Activated CD4-positive, alpha-beta memory T cell treated with anti-CD3 and anti-CD28 coated beads for 36 hours (primary cell): ENCODE measurements at regions not wholly inside any gene's neighbourhood (a gene's known extent, or its start where the extent isn't known, plus 50 kb on each side); places are given as distances from the start of the nearest gene placed in this dataset.
"Not testable (repeated sequence)": the region's sequence is repeated elsewhere in the genome, so short reads cannot be mapped to it uniquely, and the experiment has no call there.

Source experiments
- CTCF ChIA-PET: fragments of 350-600 bp; sonication (Branson Sonifier 250); formaldehyde crosslinking; loops from one replicate; lab custom pipeline; 2021; ENCODE audit warnings: antibody characterized with exemption, inconsistent platforms; lab: Charles Lee
- POLR2A ChIA-PET: fragments of 350-600 bp; sonication (Branson Sonifier 250); formaldehyde crosslinking; loops from one replicate; lab custom pipeline; 2021; ENCODE audit warnings: antibody characterized with exemption; lab: Charles Lee
- DNase-seq: peaks from one replicate; pipeline ENCODE4 v3.0.0-alpha.2; 2020
- H3K27ac Mint-ChIP-seq: one replicate; pipeline ENCODE4 v1.8.0; 2021; ENCODE audit warnings: mixed read lengths
- H3K27me3 Mint-ChIP-seq: one replicate; pipeline ENCODE4 v1.8.0; 2021; ENCODE audit warnings: mixed read lengths
- H3K36me3 Mint-ChIP-seq: one replicate; pipeline ENCODE4 v1.8.0; 2021; ENCODE audit warnings: mixed read lengths
- H3K4me1 Mint-ChIP-seq: one replicate; pipeline ENCODE4 v1.8.0; 2021; ENCODE audit warnings: low read depth, mixed read lengths
- H3K4me3 Mint-ChIP-seq: one replicate; pipeline ENCODE4 v1.8.0; 2021; ENCODE audit warnings: mild to moderate bottlenecking, mixed read lengths
- H3K9me3 Mint-ChIP-seq: one replicate; pipeline ENCODE4 v1.8.0; 2021; ENCODE audit warnings: mixed read lengths
- intact Hi-C: fragments of 100-400 bp; cut with micrococcal nuclease; formaldehyde crosslinking; loops from one replicate; pipeline ENCODE4 v1.15.1; 2023

DNA sequence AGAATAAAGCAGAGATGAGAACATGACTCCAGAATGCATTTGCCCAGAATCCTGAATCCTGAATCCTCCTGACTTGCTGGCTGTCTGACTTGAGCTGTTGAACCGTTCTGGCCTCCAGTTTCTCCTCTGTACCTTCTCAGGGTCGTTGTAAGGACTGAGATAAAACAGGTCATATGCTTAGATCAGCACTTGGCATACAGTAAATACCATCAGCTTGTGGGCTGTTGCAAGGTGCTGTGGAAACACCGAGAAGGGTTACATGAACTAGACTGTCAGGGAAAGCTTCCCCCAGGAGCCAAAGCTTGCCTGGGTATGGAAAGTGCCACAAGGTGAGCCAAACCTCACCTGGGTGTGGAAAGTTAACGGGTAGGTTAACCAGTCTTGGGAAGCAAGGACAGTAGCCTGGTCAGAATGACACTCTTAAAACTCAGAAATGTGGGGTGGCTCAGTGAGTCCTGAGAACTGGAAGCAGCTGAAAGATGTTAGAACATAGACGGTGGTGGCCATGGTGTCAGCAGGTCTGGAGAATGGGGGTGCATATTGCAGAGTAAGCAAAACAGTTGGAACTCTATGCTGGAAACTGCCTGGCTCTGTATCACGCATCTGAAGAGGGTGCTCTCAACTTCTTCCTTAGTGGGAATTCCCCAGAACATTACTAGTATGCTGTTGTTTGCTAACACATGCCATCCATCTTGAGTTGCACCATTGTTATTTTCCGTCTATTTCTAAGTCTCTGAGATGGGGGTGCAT lies 105.3 kb upstream of the DYRK2 start:
- POLR2A ChIA-PET: no interaction called here
- peaks cover 30% of the 10 kb centered on the region for H3K4me1 Mint-ChIP-seq
- CTCF ChIA-PET: no interaction called here
- intact Hi-C loops: no loop called here
- H3K4me3 Mint-ChIP-seq: no peak overlapping the region
- H3K9me3 Mint-ChIP-seq: no peaks in the 10 kb centered on the region
- no peaks in the 10 kb centered on the region for H3K27me3 Mint-ChIP-seq
- H3K27ac Mint-ChIP-seq: no peak overlapping the region
- H3K36me3 Mint-ChIP-seq: no peaks in the 10 kb centered on the region
- DNase-seq: no peak

DNA sequence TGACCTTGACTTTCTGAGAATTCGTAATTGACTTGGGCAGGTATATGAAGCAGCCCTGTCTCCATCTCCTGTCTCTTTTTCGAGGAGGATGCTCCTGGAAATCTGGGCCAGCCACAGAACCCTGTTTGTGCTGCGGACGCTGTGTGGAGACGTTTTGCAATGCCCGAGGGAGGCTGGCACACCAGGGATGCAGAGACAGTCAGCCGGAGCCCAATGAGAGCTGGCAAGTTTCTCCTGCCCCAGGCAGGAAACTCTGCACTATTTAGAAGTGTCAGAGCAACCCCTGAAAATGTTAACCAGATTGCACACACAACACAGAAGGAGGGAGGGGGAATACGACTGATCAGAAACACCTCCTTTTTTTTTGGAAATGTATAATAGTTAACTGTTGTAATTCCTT lies 103.2 kb upstream of the DYRK2 start:
- H3K4me1 Mint-ChIP-seq: peaks cover 30% of the 10 kb centered on the region
- no peak overlapping the region for H3K4me3 Mint-ChIP-seq
- no peak for DNase-seq
- POLR2A ChIA-PET: no interaction called here
- H3K27me3 Mint-ChIP-seq: no peaks in the 10 kb centered on the region
- H3K9me3 Mint-ChIP-seq: no peaks in the 10 kb centered on the region
- no peaks in the 10 kb centered on the region for H3K36me3 Mint-ChIP-seq
- H3K27ac Mint-ChIP-seq: no peak overlapping the region
- intact Hi-C loops: no loop called here
- CTCF ChIA-PET: no interaction called here

DNA sequence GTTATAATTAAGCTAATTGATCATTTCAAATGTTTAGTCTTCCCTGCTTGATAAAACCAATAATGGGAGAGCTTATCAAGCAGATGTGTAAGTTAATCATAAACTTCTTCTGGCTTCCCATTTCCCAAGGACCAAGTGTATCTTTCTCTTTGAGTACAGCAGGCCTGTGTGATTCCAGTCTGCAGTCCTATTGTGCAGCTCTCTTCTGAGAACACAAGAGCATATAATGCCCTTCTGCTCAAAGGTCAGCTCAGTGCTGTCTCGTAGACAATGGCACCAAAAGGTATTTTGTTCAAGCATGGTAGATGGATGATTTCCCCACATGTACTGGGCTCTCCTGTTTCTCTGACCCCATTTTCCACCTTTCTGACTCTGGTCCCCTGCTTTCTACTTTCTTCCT lies 101.8 kb upstream of the DYRK2 start:
- peaks cover 4% of the 10 kb centered on the region for H3K36me3 Mint-ChIP-seq
- intact Hi-C loops: no loop called here
- H3K27ac Mint-ChIP-seq: no peak overlapping the region
- DNase-seq: no peak
- no peak overlapping the region for H3K4me3 Mint-ChIP-seq
- peaks cover 20% of the 10 kb centered on the region for H3K4me1 Mint-ChIP-seq
- CTCF ChIA-PET: no interaction called here
- H3K9me3 Mint-ChIP-seq: peaks cover 9% of the 10 kb centered on the region
- POLR2A ChIA-PET: no interaction called here
- no peaks in the 10 kb centered on the region for H3K27me3 Mint-ChIP-seq

DNA sequence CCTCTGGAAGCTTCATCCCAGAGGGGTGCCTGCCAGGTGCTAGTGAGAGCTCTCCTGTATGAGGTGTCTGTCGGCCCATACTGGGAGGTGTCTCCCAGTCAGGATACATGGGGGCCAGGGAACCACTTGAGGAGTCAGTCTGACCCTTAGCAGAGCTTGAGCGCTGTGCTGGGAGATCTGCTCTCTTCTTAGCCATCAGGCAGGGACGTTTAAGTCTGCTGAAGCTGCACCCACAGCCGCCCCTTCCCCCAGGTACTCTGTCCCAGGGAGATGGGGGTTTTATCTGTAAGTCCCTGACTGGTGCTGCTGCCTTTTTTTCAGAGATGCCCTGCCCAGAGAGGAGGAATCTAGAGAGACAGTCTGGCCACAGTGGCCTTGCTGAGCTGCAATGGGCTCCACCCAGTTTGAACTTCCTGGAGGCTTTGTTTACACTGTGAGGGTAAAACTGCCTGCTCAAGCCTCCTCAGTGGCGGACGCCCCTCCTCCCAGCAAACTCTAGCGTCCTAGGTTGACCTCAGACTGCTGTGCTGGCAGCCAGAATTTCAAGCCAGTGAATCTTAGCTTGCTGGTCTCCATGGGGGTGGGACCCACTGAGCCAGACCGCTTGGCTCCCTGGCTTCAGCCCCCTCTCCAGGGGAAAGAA lies 93.3 kb upstream of the DYRK2 start:
- H3K4me3 Mint-ChIP-seq, H3K36me3 Mint-ChIP-seq, H3K27me3 Mint-ChIP-seq, CTCF ChIA-PET, intact Hi-C loops, H3K27ac Mint-ChIP-seq: not testable (repeated sequence)
- Mint-ChIP-seq H3K9me3 (peaks cover 13% of the 10 kb centered on the region), H3K4me1 (peaks cover 14% of the 10 kb centered on the region)
- DNase-seq: peak; percentile 39
- POLR2A ChIA-PET: interaction anchor here (0.7 kb wide), 1 partner anchor 17 kb away, joined by 4 read pairs; no protein-coding TSS in a partner anchor

DNA sequence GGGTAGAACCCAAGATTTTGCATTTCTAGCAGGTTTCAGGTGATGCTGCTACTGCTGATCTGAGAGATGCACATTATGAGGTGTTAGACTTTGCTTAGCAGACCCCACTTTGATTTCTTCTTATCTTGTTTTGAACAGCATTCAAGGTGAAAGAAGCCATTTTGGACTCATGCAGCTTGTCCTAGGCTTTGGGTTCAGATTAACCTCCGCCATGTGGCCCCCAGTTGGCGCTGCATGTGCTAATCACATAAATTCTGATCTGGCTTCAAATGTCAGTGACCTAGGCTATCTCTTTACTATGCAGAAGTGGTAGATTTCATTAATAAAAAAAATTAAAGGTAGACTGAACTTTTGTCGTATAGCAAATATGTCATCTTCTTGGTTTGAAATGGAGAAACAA lies 89.8 kb upstream of the DYRK2 start:
- CTCF ChIA-PET: no interaction called here
- Mint-ChIP-seq H3K27me3 (no peaks in the 10 kb centered on the region), H3K4me3 (no peak overlapping the region), H3K9me3 (peaks cover 4% of the 10 kb centered on the region), H3K4me1 (peaks cover 14% of the 10 kb centered on the region), H3K27ac (no peak overlapping the region), H3K36me3 (peaks cover 1% of the 10 kb centered on the region)
- DNase-seq: no peak
- POLR2A ChIA-PET: no interaction called here
- intact Hi-C loops: no loop called here

DNA sequence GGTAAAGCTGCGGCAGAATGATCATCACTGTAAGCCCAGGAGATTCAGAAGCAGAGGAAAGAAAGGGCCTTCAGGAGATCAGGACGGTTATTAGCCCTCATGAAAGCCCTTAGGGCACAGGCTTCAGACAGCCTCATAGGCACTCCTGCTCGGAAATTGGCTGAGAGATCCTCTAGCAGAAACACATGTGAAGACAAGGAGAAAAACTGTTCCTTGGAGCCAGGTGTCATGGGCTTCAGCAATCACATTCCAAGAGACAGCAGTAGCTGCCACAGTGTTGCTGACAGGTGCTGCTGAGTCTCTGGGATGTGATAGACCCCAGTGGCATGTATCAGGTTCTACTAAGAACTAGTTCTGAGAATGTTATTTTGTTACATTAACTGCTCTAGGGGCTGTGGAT lies 88.8 kb upstream of the DYRK2 start:
- Mint-ChIP-seq H3K4me3 (no peak overlapping the region), H3K4me1 (peaks cover 13% of the 10 kb centered on the region), H3K27me3 (no peaks in the 10 kb centered on the region), H3K27ac (no peak overlapping the region), H3K9me3 (peaks cover 4% of the 10 kb centered on the region), H3K36me3 (peaks cover under 1% of the 10 kb centered on the region)
- CTCF ChIA-PET: no interaction called here
- DNase-seq: no peak
- POLR2A ChIA-PET: no interaction called here
- intact Hi-C loops: no loop called here

DNA sequence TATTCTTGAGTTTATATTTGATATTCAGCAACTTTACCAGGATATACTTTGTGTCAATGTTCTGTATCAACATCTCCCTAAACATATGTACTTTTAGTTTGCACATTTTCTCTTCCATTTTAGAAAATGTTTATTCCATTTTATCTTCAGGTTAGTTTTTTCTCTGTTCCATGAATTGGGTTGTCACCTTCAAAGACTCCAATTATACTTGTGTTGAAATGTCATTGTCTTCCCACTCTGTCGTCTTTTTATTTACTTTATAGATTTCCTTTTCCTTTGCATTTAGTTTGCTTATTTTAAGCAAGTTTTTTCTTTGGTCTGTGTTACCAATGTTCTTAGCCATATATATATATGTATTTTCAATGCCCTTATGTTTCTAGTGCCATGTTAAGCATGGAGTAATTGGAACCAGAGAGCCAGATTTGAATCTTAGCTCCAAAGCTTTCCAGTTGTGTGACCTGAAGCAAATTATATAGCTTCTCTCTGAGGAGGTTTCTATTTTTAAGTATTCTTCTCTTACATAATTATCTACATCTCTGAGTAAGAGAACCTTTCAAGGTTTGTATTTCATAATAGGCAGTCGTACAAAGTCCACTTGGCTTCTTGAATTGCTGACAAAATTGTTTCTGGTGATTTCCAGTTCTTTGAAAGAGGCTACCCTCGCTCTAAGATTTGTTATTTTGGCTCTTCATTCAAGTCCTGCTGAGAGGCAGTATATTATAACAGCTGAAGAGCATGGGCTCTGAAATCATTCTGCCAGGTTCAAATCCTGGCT lies 85.8 kb upstream of the DYRK2 start:
- Mint-ChIP-seq H3K4me3 (no peak overlapping the region), H3K36me3 (no peaks in the 10 kb centered on the region), H3K4me1 (no peaks in the 10 kb centered on the region), H3K27me3 (no peaks in the 10 kb centered on the region), H3K9me3 (peaks cover 10% of the 10 kb centered on the region), H3K27ac (no peak overlapping the region)
- intact Hi-C loops: no loop called here
- ChIA-PET POLR2A (no interaction called here), CTCF (no interaction called here)
- DNase-seq: no peak

DNA sequence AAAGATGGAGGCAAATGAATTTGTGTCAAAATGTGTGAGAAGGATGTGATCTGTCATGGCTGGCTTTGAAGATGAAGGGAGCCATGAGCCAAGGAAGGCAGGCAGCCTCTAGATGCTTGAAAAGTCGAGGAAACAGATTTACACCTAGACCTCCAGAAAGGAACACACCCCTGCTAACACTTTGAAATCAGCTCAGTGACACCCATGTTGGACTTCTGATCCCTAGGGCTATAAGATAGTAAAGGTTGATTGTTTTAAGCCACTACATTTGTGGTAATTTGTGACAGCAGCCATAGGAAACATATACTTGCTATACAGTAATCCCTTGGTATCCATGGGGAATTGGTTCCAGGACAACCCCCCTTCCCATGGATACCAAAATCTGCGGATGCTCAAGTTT lies 80.5 kb upstream of the DYRK2 start:
- Mint-ChIP-seq H3K4me1 (peaks cover 3% of the 10 kb centered on the region), H3K27ac (no peak overlapping the region), H3K9me3 (peaks cover 6% of the 10 kb centered on the region), H3K4me3 (no peak overlapping the region), H3K27me3 (no peaks in the 10 kb centered on the region), H3K36me3 (no peaks in the 10 kb centered on the region)
- ChIA-PET CTCF (no interaction called here), POLR2A (no interaction called here)
- DNase-seq: no peak
- intact Hi-C loops: no loop called here

DNA sequence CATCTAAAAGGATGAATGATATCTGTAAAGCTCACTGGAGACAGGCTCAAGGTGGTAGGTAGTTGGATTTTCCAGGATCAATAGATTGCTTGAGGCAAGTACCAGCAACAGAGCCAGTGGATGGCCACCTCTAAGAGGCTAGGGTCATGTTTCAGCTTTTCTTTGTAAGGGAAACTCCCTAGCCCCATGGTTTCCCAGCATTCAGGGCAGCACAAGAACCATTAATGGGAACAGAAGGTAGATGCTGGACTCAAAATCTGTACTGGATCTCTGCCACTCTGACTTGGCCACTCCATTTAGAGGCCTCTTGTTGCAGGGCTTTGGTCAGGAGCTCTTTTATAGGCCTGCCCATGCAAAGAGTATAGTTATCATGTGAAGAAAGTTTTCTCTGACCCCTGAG lies 76.1 kb upstream of the DYRK2 start:
- Mint-ChIP-seq H3K27ac (no peak overlapping the region), H3K27me3 (no peaks in the 10 kb centered on the region), H3K9me3 (no peaks in the 10 kb centered on the region), H3K4me3 (no peak overlapping the region), H3K36me3 (no peaks in the 10 kb centered on the region), H3K4me1 (peaks cover 4% of the 10 kb centered on the region)
- intact Hi-C loops: no loop called here
- CTCF ChIA-PET: no interaction called here
- POLR2A ChIA-PET: interaction anchor here (0.6 kb wide), 1 partner anchor 17 kb away, joined by 4 read pairs; no protein-coding TSS in a partner anchor
- DNase-seq: no peak

DNA sequence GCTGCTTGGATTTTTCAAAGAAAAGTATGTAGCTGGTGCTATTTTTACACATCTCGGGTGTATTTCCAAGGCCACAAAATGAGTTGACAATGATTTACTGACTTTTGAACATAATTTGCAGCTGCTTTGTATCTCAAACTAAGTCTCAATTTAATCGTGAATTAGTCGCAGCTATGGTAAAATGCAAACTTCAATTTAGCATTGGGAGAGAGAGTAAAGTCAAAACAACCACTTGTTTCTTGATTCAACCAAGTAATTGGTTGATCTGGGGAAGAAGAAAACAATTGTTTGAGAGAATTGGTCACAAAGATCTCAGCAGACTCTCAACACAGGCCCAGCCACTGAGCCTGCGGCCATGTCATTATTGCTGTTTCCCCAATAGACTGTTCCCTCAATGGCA lies 75.0 kb upstream of the DYRK2 start:
- Mint-ChIP-seq H3K9me3 (peaks cover 3% of the 10 kb centered on the region), H3K4me3 (no peak overlapping the region), H3K36me3 (no peaks in the 10 kb centered on the region), H3K27me3 (no peaks in the 10 kb centered on the region), H3K4me1 (peaks cover 14% of the 10 kb centered on the region), H3K27ac (no peak overlapping the region)
- DNase-seq: no peak
- ChIA-PET CTCF (no interaction called here), POLR2A (no interaction called here)
- intact Hi-C loops: no loop called here

DNA sequence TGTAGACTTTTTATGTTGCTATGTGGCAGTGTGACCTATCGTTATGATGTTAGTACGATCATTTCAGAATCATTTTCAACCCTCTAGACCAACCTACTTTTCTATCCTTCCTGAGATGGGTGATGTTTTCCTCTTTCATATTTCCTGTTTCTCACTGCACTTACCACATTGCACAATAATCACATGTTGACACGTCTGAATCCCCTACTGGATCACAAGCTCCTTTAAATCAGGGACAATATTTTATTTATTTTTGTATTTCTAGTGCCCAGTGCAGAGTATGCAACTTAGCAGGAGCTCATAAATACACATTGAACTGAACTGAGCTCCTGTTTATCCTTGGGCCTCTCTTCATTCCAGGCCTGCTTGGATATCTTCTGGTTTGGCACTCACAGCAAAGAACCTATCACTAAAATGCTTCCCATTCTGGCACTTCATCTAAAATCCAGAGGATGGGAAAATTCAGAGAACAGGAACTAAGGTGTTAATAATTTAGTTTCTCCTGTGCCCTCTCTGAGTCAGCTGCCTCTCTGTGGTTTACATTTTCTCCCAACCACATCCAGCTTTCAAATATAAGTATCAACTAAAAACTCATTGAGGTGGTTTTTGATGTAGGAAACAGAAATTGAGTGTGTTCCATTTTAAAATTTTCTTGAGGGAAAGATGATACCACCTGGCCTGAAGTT lies 69.4 kb upstream of the DYRK2 start:
- Mint-ChIP-seq H3K36me3 (no peaks in the 10 kb centered on the region), H3K9me3 (peaks cover 3% of the 10 kb centered on the region), H3K4me1 (peaks cover 36% of the 10 kb centered on the region), H3K27me3 (no peaks in the 10 kb centered on the region), H3K4me3 (no peak overlapping the region), H3K27ac (peak overlapping the region; percentile 14)
- intact Hi-C loops: loop anchor here (2.0 kb wide), 1 partner anchor 52 kb away; no protein-coding TSS in a partner anchor
- ChIA-PET CTCF (interaction anchor here (1.7 kb wide), 1 partner anchor 139 kb away, joined by 4 read pairs; no protein-coding TSS in a partner anchor), POLR2A (no interaction called here)
- DNase-seq: peak; percentile 22

DNA sequence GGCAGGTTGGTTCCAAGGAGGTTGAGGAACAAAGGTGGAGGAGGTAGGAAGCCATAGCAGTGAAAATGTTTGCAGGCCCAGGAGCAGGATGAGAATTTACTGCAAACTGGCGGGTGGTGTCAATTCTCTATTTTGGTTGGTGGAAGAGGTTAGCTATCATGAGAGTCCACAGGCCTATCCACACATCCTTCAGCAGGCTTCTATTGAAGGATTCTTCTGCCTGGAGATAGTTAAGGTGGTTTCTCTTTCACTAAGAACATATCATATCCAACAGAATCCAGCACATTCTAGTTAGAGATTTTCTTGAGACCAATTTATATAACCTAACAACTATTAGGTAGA lies 68.9 kb upstream of the DYRK2 start:
- CTCF ChIA-PET: interaction anchor here (1.7 kb wide), 1 partner anchor 139 kb away, joined by 4 read pairs; no protein-coding TSS in a partner anchor

More for the DNA sequence above, 68.9 kb upstream of the DYRK2 start:
- DNase-seq: no peak
- Mint-ChIP-seq H3K4me3 (no peak overlapping the region), H3K27me3 (no peaks in the 10 kb centered on the region), H3K27ac (peak overlapping the region; percentile 14), H3K4me1 (peaks cover 36% of the 10 kb centered on the region), H3K36me3 (no peaks in the 10 kb centered on the region), H3K9me3 (peaks cover 3% of the 10 kb centered on the region)
- intact Hi-C loops: loop anchor here (2.0 kb wide), 1 partner anchor 51 kb away; no protein-coding TSS in a partner anchor
- POLR2A ChIA-PET: no interaction called here
